Epithelial cell of esophagus (primary cell): ENCODE measurements at regions not wholly inside any gene's neighbourhood (a gene's known extent, or its start where the extent isn't known, plus 50 kb on each side); places are given as distances from the start of the nearest gene placed in this dataset.

ENCODE experiments used
- DNase-seq: peaks from one replicate; pipeline ENCODE4 v3.0.0; 2010; ENCODE audit warnings: low read depth
- H3K4me3 ChIP-seq: 2 replicates; pipeline ENCODE4 v1.5.1; 2011; ENCODE audit warnings: mild to moderate bottlenecking, low read length, control low read depth
- TF ChIP-seq, protein P1 (sequence below): IDR thresholded peaks from 2 replicates; pipeline ENCODE4 v1.5.1; 2011; ENCODE audit warnings: low read depth, mild to moderate bottlenecking, low read length, control low read depth, inconsistent platforms; ENCODE audit not compliant: insufficient read depth; ENCODE audit errors: missing control alignments

DNA sequence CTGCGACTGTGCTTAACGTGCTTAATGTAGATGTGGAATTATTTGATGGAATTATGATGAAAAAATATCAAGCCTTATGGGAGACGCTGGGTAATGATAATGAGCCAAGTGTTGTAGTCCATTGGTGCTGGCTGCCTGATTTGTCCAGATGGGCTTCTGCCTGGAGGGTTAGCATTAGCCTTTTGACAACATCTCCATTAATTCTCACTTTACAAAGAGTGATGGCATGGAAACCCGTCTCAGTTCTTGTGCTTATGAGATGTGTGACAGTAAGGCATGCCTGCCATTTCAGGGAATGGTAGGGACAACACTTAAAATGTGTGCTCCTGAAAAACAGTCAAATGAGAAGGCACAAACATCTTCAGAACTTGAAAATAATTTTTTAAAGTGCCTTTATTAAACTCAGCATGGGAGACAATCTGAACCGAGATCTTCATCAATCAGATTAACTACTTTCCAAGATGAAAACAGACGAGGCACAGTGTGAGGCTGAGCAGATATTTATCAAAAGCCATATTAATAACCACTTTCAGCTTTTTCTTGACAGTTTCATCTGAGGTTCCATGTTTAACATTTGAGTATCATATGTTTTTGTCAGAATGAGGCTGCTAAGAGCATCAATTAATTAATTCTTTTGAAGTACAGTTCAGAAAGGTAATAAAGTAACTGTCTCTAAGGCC lies 473.1 kb downstream of the NXPH1 start:
- no peak overlapping the region for H3K4me3 ChIP-seq
- DNase-seq, result no peak
- TF ChIP-seq, protein P1, sequence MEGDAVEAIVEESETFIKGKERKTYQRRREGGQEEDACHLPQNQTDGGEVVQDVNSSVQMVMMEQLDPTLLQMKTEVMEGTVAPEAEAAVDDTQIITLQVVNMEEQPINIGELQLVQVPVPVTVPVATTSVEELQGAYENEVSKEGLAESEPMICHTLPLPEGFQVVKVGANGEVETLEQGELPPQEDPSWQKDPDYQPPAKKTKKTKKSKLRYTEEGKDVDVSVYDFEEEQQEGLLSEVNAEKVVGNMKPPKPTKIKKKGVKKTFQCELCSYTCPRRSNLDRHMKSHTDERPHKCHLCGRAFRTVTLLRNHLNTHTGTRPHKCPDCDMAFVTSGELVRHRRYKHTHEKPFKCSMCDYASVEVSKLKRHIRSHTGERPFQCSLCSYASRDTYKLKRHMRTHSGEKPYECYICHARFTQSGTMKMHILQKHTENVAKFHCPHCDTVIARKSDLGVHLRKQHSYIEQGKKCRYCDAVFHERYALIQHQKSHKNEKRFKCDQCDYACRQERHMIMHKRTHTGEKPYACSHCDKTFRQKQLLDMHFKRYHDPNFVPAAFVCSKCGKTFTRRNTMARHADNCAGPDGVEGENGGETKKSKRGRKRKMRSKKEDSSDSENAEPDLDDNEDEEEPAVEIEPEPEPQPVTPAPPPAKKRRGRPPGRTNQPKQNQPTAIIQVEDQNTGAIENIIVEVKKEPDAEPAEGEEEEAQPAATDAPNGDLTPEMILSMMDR, result no peak

DNA sequence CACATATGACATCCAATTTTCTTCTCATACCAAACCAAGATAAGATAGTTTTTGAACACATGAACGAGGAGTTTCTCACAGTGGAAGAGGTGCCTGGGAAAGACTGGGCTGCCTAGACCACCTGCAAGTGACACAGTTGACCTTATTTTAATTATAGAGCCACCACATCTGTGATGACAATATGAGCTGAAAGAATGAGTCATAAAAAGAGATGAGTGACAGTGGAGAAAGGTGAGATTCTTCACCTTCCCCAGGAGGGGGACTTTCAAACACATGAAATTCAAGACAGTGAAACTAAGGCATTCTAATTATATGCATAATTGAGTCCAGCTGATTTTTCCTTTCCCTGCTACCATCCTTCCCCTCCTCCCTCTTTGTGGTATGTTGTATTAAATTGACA lies 475.5 kb downstream of the NXPH1 start:
- TF ChIP-seq, protein P1, result no peak

DNA sequence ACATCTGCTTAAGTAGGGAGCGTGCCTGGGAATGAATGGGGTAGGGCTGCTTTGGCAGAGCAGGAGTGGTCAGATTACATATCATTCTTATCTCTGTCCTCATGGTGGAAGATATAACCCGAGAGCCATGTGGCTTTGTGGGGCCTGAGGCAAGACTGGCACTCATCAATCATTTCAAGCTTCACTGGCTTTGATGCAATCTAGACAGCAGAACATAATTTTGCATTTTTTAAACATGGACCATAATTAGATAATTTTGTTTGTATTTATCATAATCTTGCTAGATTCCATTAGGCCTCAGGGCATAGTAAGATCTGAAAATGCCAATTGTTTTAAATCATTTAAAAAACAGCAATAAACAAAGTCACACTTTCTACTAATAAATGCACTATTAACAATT lies 480.3 kb downstream of the NXPH1 start:
- DNase-seq, result no peak
- no peak overlapping the region for H3K4me3 ChIP-seq
- TF ChIP-seq, protein P1, result no peak

More for the DNA sequence above, 475.5 kb downstream of the NXPH1 start:
- no peak for DNase-seq
- no peak overlapping the region for H3K4me3 ChIP-seq

DNA sequence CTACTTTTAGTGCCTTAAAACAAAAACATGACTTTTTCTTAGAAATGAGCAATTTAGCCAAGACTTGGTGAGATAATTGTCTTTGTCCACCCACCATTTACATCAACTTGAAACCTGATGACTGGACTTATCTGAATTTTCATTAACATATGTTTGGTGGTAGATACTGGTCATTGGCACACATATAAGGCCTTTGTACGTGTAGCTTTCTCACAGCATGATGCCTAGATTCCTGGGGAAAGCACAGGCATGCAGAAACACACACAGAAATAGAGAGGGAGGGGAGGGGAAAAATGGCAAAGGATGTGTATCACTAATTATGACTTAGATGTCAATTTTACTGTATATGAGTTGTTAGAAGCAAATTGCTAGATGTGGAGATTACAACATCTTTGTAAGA lies 488.4 kb downstream of the NXPH1 start:
- DNase-seq, result no peak
- no peak overlapping the region for H3K4me3 ChIP-seq
- TF ChIP-seq, protein P1, result no peak

DNA sequence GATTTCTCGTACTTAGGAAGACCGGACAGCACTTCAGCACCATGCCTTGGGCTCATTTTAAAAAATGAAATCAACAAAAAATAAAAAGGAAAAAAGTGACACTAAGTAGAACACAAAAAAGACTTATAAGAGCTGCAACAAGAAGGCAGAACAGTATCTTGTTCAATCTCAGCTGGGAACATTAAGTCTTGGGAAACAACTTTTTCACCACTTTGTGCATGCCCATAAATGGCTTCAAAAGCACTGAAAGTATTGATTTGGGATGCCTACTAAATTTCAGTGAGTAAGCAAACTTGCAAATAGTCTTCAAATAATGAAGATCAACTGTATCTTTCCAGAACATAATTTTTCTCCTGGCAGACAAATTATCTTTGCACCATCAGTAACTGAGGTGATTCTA lies 489.3 kb downstream of the NXPH1 start:
- TF ChIP-seq, protein P1, result no peak
- no peak overlapping the region for H3K4me3 ChIP-seq

DNA sequence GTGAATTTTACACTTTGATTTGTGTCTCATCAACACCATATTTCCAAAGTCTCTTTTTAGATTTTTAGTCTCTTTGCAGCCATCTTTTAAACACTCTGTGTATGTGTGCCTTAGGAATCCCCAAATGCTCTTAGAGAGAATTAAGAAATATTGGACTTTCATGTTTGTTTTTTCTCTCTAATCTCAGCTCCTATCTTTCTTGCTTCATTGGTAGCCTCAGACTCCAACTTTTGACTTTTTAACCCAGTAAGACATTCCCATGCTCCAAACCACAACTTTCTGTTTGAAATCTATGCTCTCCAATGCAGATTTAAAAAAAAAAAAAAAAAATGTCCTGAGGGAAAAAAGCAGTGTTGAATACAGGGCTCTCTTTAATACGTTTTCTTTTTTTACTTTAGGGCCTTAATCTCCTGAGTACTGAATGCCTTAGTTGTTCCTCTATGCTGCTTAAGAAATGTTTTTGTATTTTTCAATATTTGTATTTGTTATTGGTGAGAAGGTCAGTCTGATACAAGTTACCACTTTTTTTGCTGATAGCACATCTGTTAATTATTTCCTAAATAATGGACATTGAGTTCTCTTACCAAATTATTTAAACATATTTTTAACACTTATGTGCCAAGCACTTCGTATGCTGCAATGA lies 489.9 kb downstream of the NXPH1 start:
- TF ChIP-seq, protein P1, result no peak
- no peak overlapping the region for H3K4me3 ChIP-seq
- no peak for DNase-seq

More for the DNA sequence above, 489.3 kb downstream of the NXPH1 start:
- DNase-seq, result no peak

DNA sequence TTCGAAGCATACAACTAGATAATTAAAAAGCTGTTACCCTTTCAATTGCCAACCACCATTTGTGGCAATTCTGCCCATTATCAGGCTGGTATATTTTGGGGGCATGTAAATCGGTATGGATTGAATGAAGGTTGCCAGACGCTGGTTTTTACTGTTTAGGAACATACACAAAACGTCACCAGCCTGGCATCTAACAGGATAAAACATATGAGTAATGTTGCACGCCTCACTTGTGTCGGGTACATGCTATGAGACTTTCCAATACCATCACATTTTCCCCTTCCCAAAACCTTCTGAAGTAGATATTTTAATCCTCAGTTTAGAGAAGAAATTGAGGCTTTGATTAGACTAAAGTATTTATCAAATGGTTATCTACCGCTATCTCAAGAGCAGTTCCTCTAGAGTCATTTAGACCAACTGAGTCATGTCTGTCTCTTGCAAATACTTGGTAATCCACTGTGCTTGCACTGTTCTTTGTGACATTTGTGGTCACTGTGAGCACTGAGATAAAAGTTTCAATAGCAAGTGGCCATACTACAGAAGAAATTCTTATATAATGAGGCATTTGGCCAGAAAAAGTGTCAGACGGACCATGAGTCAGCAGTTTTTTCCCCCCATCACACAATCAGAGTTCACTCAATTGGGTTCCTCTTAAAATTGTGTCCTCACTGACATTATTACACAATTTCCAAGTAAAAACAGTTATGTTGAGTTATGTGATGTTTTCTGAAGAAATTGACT lies 498.7 kb downstream of the NXPH1 start:
- TF ChIP-seq, protein P1, result no peak
- no peak overlapping the region for H3K4me3 ChIP-seq
- no peak for DNase-seq
